ENCODE measurements at regions not wholly inside any gene's neighbourhood (a gene's known extent, or its start where the extent isn't known, plus 50 kb on each side); places are given as distances from the start of the nearest gene placed in this dataset.

GRCh38 chr18:29753379-29753778 lies 1289.2 kb downstream of the DSC3 start:
- TF ChIP-seq CTCF (IDR thresholded peaks at IDR 0.05): no peak
- no peak for TF ChIP-seq ZFX (IDR thresholded peaks at IDR 0.05; ENCODE audit: borderline replicate concordance)
